ENCODE measurements at regions not wholly inside any gene's neighbourhood (a gene's known extent, or its start where the extent isn't known, plus 50 kb on each side); places are given as distances from the start of the nearest gene placed in this dataset.

GRCh38 chr10:85317827-85318226 lies 989.4 kb downstream of the CCSER2 start:
- DNase-seq, result no peak
- H3K27me3 Mint-ChIP-seq (ENCODE audit: low read depth, poor library complexity), result peaks cover 4% of the 10 kb centered on the region
- no peak overlapping the region for H3K27ac Mint-ChIP-seq
- no peak overlapping the region for H3K4me3 Mint-ChIP-seq
- H3K36me3 Mint-ChIP-seq (ENCODE audit: low read depth), result no peaks in the 10 kb centered on the region
- H3K4me1 Mint-ChIP-seq, result no peaks in the 10 kb centered on the region
- TF ChIP-seq CTCF (IDR thresholded peaks at IDR 0.05), result no peak
- H3K9me3 Mint-ChIP-seq, result no peaks in the 10 kb centered on the region

- Mint-ChIP-seq H3K4me1 (no peaks in the 10 kb centered on the region), H3K9me3 (no peaks in the 10 kb centered on the region), H3K27ac (no peak overlapping the region), H3K27me3 (ENCODE audit: low read depth, poor library complexity) (peaks cover 8% of the 10 kb centered on the region), H3K36me3 (ENCODE audit: low read depth) (no peaks in the 10 kb centered on the region), H3K4me3 (no peak overlapping the region)
- no peak for DNase-seq
- no peak for TF ChIP-seq CTCF (IDR thresholded peaks at IDR 0.05)
Measured at GRCh38 chr10:85318809-85319807, 990.7 kb downstream of the CCSER2 start.

- DNase-seq, result no peak
- Mint-ChIP-seq H3K36me3 (ENCODE audit: low read depth) (no peaks in the 10 kb centered on the region), H3K9me3 (no peaks in the 10 kb centered on the region)
Measured at GRCh38 chr10:85319826-85320225, 991.4 kb downstream of the CCSER2 start.

GRCh38 chr10:85333594-85333993 lies 1005.2 kb downstream of the CCSER2 start:
- Mint-ChIP-seq H3K9me3 (peaks cover 15% of the 10 kb centered on the region), H3K4me3 (no peak overlapping the region), H3K36me3 (ENCODE audit: low read depth) (no peaks in the 10 kb centered on the region), H3K27me3 (ENCODE audit: low read depth, poor library complexity) (peaks cover 4% of the 10 kb centered on the region), H3K4me1 (no peaks in the 10 kb centered on the region), H3K27ac (no peak overlapping the region)
- no peak for TF ChIP-seq CTCF (IDR thresholded peaks at IDR 0.05)
- DNase-seq, result no peak

More at GRCh38 chr10:85319826-85320225, 991.4 kb downstream of the CCSER2 start:
- Mint-ChIP-seq H3K4me3 (no peak overlapping the region), H3K4me1 (no peaks in the 10 kb centered on the region), H3K27me3 (ENCODE audit: low read depth, poor library complexity) (peaks cover 8% of the 10 kb centered on the region), H3K27ac (no peak overlapping the region)
- no peak for TF ChIP-seq CTCF (IDR thresholded peaks at IDR 0.05)

GRCh38 chr10:85362401-85362800 lies 1004.2 kb downstream of the GRID1 start:
- H3K27ac Mint-ChIP-seq, result no peak overlapping the region
- no peaks in the 10 kb centered on the region for H3K9me3 Mint-ChIP-seq
- H3K4me3 Mint-ChIP-seq, result no peak overlapping the region
- H3K4me1 Mint-ChIP-seq, result no peaks in the 10 kb centered on the region
- no peaks in the 10 kb centered on the region for H3K36me3 Mint-ChIP-seq (ENCODE audit: low read depth)
- DNase-seq, result no peak
- no peak for TF ChIP-seq CTCF (IDR thresholded peaks at IDR 0.05)
- H3K27me3 Mint-ChIP-seq (ENCODE audit: low read depth, poor library complexity), result no peaks in the 10 kb centered on the region
